ENCODE measurements at regions not wholly inside any gene's neighbourhood (a gene's known extent, or its start where the extent isn't known, plus 50 kb on each side); places are given as distances from the start of the nearest gene placed in this dataset.
"Not testable (repeated sequence)": the region's sequence is repeated elsewhere in the genome, so short reads cannot be mapped to it uniquely, and the experiment has no call there.

- DNase-seq = no peak
Observed at GRCh38 chr7:116384936-116385635, 114.5 kb upstream of the CAV2 start.

GRCh38 chr7:116386674-116387073, 112.9 kb upstream of the CAV2 start:
- no peak for DNase-seq

GRCh38 chr7:116390363-116390762, 109.2 kb upstream of the CAV2 start:
- DNase-seq = no peak

- DNase-seq = no peak
Observed at GRCh38 chr7:116392806-116393205, 106.7 kb upstream of the CAV2 start.

GRCh38 chr7:116393654-116394053, 105.9 kb upstream of the CAV2 start:
- no peak for DNase-seq

- no peak for DNase-seq
Observed at GRCh38 chr7:116394106-116394505, 105.4 kb upstream of the CAV2 start.

- no peak for DNase-seq
Observed at GRCh38 chr7:116395141-116395791, 104.3 kb upstream of the CAV2 start.

- no peak for DNase-seq
Observed at GRCh38 chr7:116398672-116399071, 100.9 kb upstream of the CAV2 start.

GRCh38 chr7:116399819-116400218, 99.7 kb upstream of the CAV2 start:
- no peak for DNase-seq

- no peak for DNase-seq
Observed at GRCh38 chr7:116400522-116400921, 99.0 kb upstream of the CAV2 start.

GRCh38 chr7:116401711-116402110, 97.8 kb upstream of the CAV2 start:
- no peak for DNase-seq

- DNase-seq = no peak
Observed at GRCh38 chr7:116403265-116403664, 96.3 kb upstream of the CAV2 start.

- no peak for DNase-seq
Observed at GRCh38 chr7:116404389-116404788, 95.1 kb upstream of the CAV2 start.

GRCh38 chr7:116405810-116406209, 93.7 kb upstream of the CAV2 start:
- DNase-seq = no peak

GRCh38 chr7:116407165-116407564, 92.4 kb upstream of the CAV2 start:
- DNase-seq = no peak

- no peak for DNase-seq
Observed at GRCh38 chr7:116408166-116408565, 91.4 kb upstream of the CAV2 start.

- not testable (repeated sequence) for DNase-seq
Observed at GRCh38 chr7:116408831-116409453, 90.6 kb upstream of the CAV2 start.

- DNase-seq = not testable (repeated sequence)
Observed at GRCh38 chr7:116410694-116411093, 88.8 kb upstream of the CAV2 start.

- no peak for DNase-seq
Observed at GRCh38 chr7:116417593-116418345, 81.8 kb upstream of the CAV2 start.

GRCh38 chr7:116418524-116418923, 81.0 kb upstream of the CAV2 start:
- DNase-seq = no peak

- DNase-seq = no peak
Observed at GRCh38 chr7:116420003-116420402, 79.5 kb upstream of the CAV2 start.

GRCh38 chr7:116421298-116421697, 78.2 kb upstream of the CAV2 start:
- no peak for DNase-seq

- no peak for DNase-seq
Observed at GRCh38 chr7:116422683-116423082, 76.9 kb upstream of the CAV2 start.

GRCh38 chr7:116423499-116423898, 76.0 kb upstream of the CAV2 start:
- no peak for DNase-seq

Measured in NK-92 treated with Interleukin-12 subunit alpha and Interleukin-12 subunit beta, amount 100 ng/mL, for 24 hours (cell line).